NCI-H446 (cell line): ENCODE measurements at regions not wholly inside any gene's neighbourhood (a gene's known extent, or its start where the extent isn't known, plus 50 kb on each side); places are given as distances from the start of the nearest gene placed in this dataset.

Source experiments
- DNase-seq, 2 experiments: peaks; one replicate each; lab custom pipeline; 2025; lab: John Stamatoyannopoulos, UW

GRCh38 chr5:35364350-35364749 lies 134.1 kb upstream of the PRLR start:
- no peak for DNase-seq

GRCh38 chr5:35363387-35363965 lies 133.2 kb upstream of the PRLR start:
- DNase-seq: no peak

GRCh38 chr5:35362772-35363171 lies 132.5 kb upstream of the PRLR start:
- DNase-seq: no peak

GRCh38 chr5:35360671-35361070 lies 130.4 kb upstream of the PRLR start:
- peak in 1 of 2 experiments; percentile 61 for DNase-seq

- DNase-seq: peak in 1 of 2 experiments; percentile 64
Observed at GRCh38 chr5:35359859-35360258, 129.6 kb upstream of the PRLR start.

- no peak for DNase-seq
Observed at GRCh38 chr5:35357973-35358372, 127.7 kb upstream of the PRLR start.

GRCh38 chr5:35356725-35357124 lies 126.4 kb upstream of the PRLR start:
- peak in 1 of 2 experiments; percentile 27 for DNase-seq

GRCh38 chr5:35354751-35355150 lies 124.5 kb upstream of the PRLR start:
- no peak for DNase-seq

- peak in 1 of 2 experiments; percentile 44 for DNase-seq
Observed at GRCh38 chr5:35345222-35345621, 114.9 kb upstream of the PRLR start.

GRCh38 chr5:35342664-35343063 lies 112.4 kb upstream of the PRLR start:
- DNase-seq: no peak

GRCh38 chr5:35341189-35341588 lies 110.9 kb upstream of the PRLR start:
- no peak for DNase-seq

- DNase-seq: no peak
Observed at GRCh38 chr5:35339616-35340100, 109.4 kb upstream of the PRLR start.

- no peak for DNase-seq
Observed at GRCh38 chr5:35339006-35339405, 108.7 kb upstream of the PRLR start.

- no peak for DNase-seq
Observed at GRCh38 chr5:35338157-35338453, 107.8 kb upstream of the PRLR start.

GRCh38 chr5:35337340-35338156 lies 107.3 kb upstream of the PRLR start:
- DNase-seq: no peak

GRCh38 chr5:35336230-35336629 lies 105.9 kb upstream of the PRLR start:
- no peak for DNase-seq

- DNase-seq: no peak
Observed at GRCh38 chr5:35335752-35336151, 105.5 kb upstream of the PRLR start.

- DNase-seq: no peak
Observed at GRCh38 chr5:35333366-35333765, 103.1 kb upstream of the PRLR start.

- DNase-seq: no peak
Observed at GRCh38 chr5:35331956-35332950, 102.0 kb upstream of the PRLR start.

- no peak for DNase-seq
Observed at GRCh38 chr5:35325836-35326235, 95.5 kb upstream of the PRLR start.

GRCh38 chr5:35324679-35325078 lies 94.4 kb upstream of the PRLR start:
- peak in 1 of 2 experiments; percentile 59 for DNase-seq

- DNase-seq: peak in 1 of 2 experiments; percentile 53
Observed at GRCh38 chr5:35324201-35324600, 93.9 kb upstream of the PRLR start.
